IMR-90 (cell line): ENCODE measurements at regions not wholly inside any gene's neighbourhood (a gene's known extent, or its start where the extent isn't known, plus 50 kb on each side); places are given as distances from the start of the nearest gene placed in this dataset.
A peak's percentile ranks its signal among the peaks of the same experiment; 100 is the strongest.

ENCODE experiments used
- ATAC-seq: fragments of 200-7000 bp; cut with Tn5 transposase; 2 replicates; pipeline ENCODE4 v1.9.1; 2020; ENCODE audit warnings: low read depth, mild to moderate bottlenecking, moderate library complexity
- BruUV-seq: library from RNA; stranded (reverse); fragments of 400-500 nt; replicated peaks from 2 replicates; lab custom pipeline; 2021; lab: Mats Ljungman, UMichigan
- CTCF ChIA-PET: fragments of 300-600 bp; formaldehyde crosslinking; extraction: SDS; loops from one replicate; lab custom pipeline; 2021; ENCODE audit warnings: antibody characterized with exemption; lab: Yijun Ruan, JAX
- POLR2A ChIA-PET: fragments of 300-600 bp; sonication (Branson Sonifier 250); formaldehyde crosslinking; loops from one replicate; lab custom pipeline; 2022; ENCODE audit warnings: antibody characterized with exemption; ENCODE audit not compliant: unreplicated experiment; lab: Charles Lee
- DNase-seq: peaks from one replicate; pipeline ENCODE4 v3.0.0; 2013
- H2AFZ ChIP-seq: replicated peaks from 2 replicates; pipeline ENCODE3; 2013; ENCODE audit warnings: low read length, mild to moderate bottlenecking; ENCODE audit not compliant: poor library complexity
- H2AK5ac ChIP-seq: 2 replicates; pipeline ENCODE4 v1.6.1; 2013; ENCODE audit warnings: low read depth, low read length, inconsistent platforms
- H2AK9ac ChIP-seq: replicated peaks from 2 replicates; pipeline ENCODE3; 2013; ENCODE audit warnings: mild to moderate bottlenecking, low read depth, low read length, moderate library complexity; ENCODE audit not compliant: poor library complexity
- H2BK120ac ChIP-seq: 2 replicates; pipeline ENCODE4 v1.6.1; 2013; ENCODE audit warnings: low read depth, low read length, inconsistent platforms
- H2BK15ac ChIP-seq: 3 replicates; pipeline ENCODE4 v1.6.1; 2013; ENCODE audit warnings: low read depth, low read length, inconsistent platforms
- H2BK20ac ChIP-seq: 2 replicates; pipeline ENCODE4 v1.6.1; 2013; ENCODE audit warnings: low read depth, mild to moderate bottlenecking, inconsistent platforms, low read length, moderate library complexity
- H2BK5ac ChIP-seq: 2 replicates; pipeline ENCODE4 v1.6.1; 2013; ENCODE audit warnings: mild to moderate bottlenecking, low read depth, low read length, inconsistent platforms; ENCODE audit not compliant: poor library complexity, severe bottlenecking
- H3K14ac ChIP-seq: replicated peaks from 2 replicates; pipeline ENCODE4 v1.6.1; 2013; ENCODE audit warnings: low read depth, low read length, inconsistent platforms
- H3K18ac ChIP-seq: 2 replicates; pipeline ENCODE4 v1.6.1; 2013; ENCODE audit warnings: low read depth, low read length, control low read depth
- H3K23ac ChIP-seq: 2 replicates; pipeline ENCODE4 v1.6.1; 2013; ENCODE audit warnings: low read depth, low read length, inconsistent platforms
- H3K27ac ChIP-seq: 2 replicates; pipeline ENCODE4 v1.5.1; 2013; ENCODE audit warnings: mild to moderate bottlenecking, control low read depth, low read length; ENCODE audit not compliant: insufficient read depth
- H3K27me3 ChIP-seq: 2 replicates; pipeline ENCODE4 v1.6.1; 2013; ENCODE audit warnings: low read length; ENCODE audit not compliant: control insufficient read depth, insufficient read depth
- H3K36me3 ChIP-seq: 2 replicates; pipeline ENCODE4 v1.6.1; 2013; ENCODE audit warnings: low read length, mixed read lengths; ENCODE audit not compliant: control insufficient read depth, insufficient read depth
- H3K4ac ChIP-seq: 2 replicates; pipeline ENCODE4 v1.6.1; 2013; ENCODE audit warnings: low read depth, low read length, inconsistent platforms
- H3K4me1 ChIP-seq: 2 replicates; pipeline ENCODE4 v1.6.1; 2013; ENCODE audit warnings: low read length, mixed read lengths; ENCODE audit not compliant: control insufficient read depth, insufficient read depth
- H3K4me2 ChIP-seq: 2 replicates; pipeline ENCODE4 v1.6.1; 2013; ENCODE audit warnings: low read depth, mild to moderate bottlenecking, control low read depth, low read length, moderate library complexity
- H3K4me3 ChIP-seq: 2 replicates; pipeline ENCODE4 v1.5.1; 2013; ENCODE audit warnings: low read depth, mild to moderate bottlenecking, control low read depth, low read length, moderate library complexity; ENCODE audit not compliant: insufficient read depth
- H3K56ac ChIP-seq: 2 replicates; pipeline ENCODE4 v1.6.1; 2013; ENCODE audit warnings: low read length, inconsistent platforms; ENCODE audit not compliant: insufficient read depth; ENCODE audit errors: extremely low read depth
- H3K79me1 ChIP-seq, 2 experiments: 2 replicates each; pipeline ENCODE4 v1.6.1; 2013; ENCODE audit warnings: low read length in 2 of 2, inconsistent platforms in 1 of 2, low read depth in 1 of 2
- H3K9ac ChIP-seq: 2 replicates; pipeline ENCODE4 v1.6.1; 2013; ENCODE audit warnings: low read depth, low read length, control low read depth
- H3K9me1 ChIP-seq: 2 replicates; pipeline ENCODE4 v1.6.1; 2013; ENCODE audit warnings: low read length, inconsistent platforms; ENCODE audit not compliant: insufficient read depth
- H3K9me3 ChIP-seq: 2 replicates; pipeline ENCODE4 v1.6.1; 2013; ENCODE audit warnings: low read length; ENCODE audit not compliant: control insufficient read depth, insufficient read depth
- H4K20me1 ChIP-seq: 2 replicates; pipeline ENCODE4 v1.6.1; 2013; ENCODE audit warnings: low read length, inconsistent platforms; ENCODE audit not compliant: insufficient read depth
- H4K5ac ChIP-seq: 2 replicates; pipeline ENCODE4 v1.6.1; 2013; ENCODE audit warnings: mild to moderate bottlenecking, low read depth, low read length, control low read depth
- H4K8ac ChIP-seq, 2 experiments: 2 replicates each; pipeline ENCODE4 v1.6.1; 2013; ENCODE audit warnings: low read depth in 2 of 2, low read length in 2 of 2, control low read depth in 1 of 2, inconsistent platforms in 1 of 2
- H4K91ac ChIP-seq: 2 replicates; pipeline ENCODE4 v1.6.1; 2013; ENCODE audit warnings: low read depth, low read length, inconsistent platforms; ENCODE audit not compliant: insufficient read depth
- BHLHE40 ChIP-seq: fragments of 150-350 bp; IDR thresholded peaks from 2 replicates; pipeline ENCODE4 v1.6.1; 2016; ENCODE audit warnings: mild to moderate bottlenecking, low read depth, low read length
- CEBPB ChIP-seq: IDR thresholded peaks from 2 replicates; pipeline ENCODE4 v1.6.1; 2012; ENCODE audit warnings: low read depth, low read length, improper control_type of control experiment
- CHD1 ChIP-seq: IDR thresholded peaks from 2 replicates; pipeline ENCODE4 v1.6.1; 2012; ENCODE audit warnings: low read depth, low read length, improper control_type of control experiment
- ELK1 ChIP-seq: fragments of 150-350 bp; IDR thresholded peaks from 2 replicates; pipeline ENCODE4 v1.6.1; 2016; ENCODE audit warnings: low read depth, mild to moderate bottlenecking, low read length, moderate library complexity, borderline replicate concordance
- MAZ ChIP-seq: IDR thresholded peaks from 2 replicates; pipeline ENCODE4 v1.6.1; 2012; ENCODE audit warnings: low read depth, mild to moderate bottlenecking, low read length, improper control_type of control experiment, moderate library complexity, borderline replicate concordance
- MXI1 ChIP-seq: IDR thresholded peaks from 2 replicates; pipeline ENCODE4 v1.6.1; 2012; ENCODE audit warnings: low read depth, mild to moderate bottlenecking, low read length, moderate library complexity, borderline replicate concordance
- NFE2L2 ChIP-seq: fragments of 150-350 bp; IDR thresholded peaks from 2 replicates; pipeline ENCODE4 v1.6.1; 2016; ENCODE audit warnings: low read depth, mild to moderate bottlenecking, low read length
- RAD21 ChIP-seq: IDR thresholded peaks from 2 replicates; pipeline ENCODE4 v1.6.1; 2012; ENCODE audit warnings: low read length, improper control_type of control experiment
- RCOR1 ChIP-seq: IDR thresholded peaks from 2 replicates; pipeline ENCODE4 v1.6.1; 2012; ENCODE audit warnings: mild to moderate bottlenecking, low read length, improper control_type of control experiment; ENCODE audit not compliant: insufficient replicate concordance
- RFX5 ChIP-seq: IDR thresholded peaks from 2 replicates; pipeline ENCODE4 v1.8.0; 2012; ENCODE audit warnings: low read depth, mild to moderate bottlenecking, low read length, moderate library complexity
- WGBS, 2 experiments: methylation state at CpG; one replicate each; pipeline versions ENCODE4 v1.1.5 to v1.1.7; 2013; ENCODE audit warnings: missing lambda C conversion rate in 2 of 2; ENCODE audit not compliant: insufficient read length in 1 of 2; ENCODE audit errors: extremely low coverage in 2 of 2; 5-methylcytosine and 5-hydroxymethylcytosine counted together
- dilution Hi-C: fragments of 300-500 bp; cut with HindIII; formaldehyde crosslinking; loops from one replicate; pipeline ENCODE4 v1.14.3; 2018; ENCODE audit warnings: low sequenced_read_pairs; ENCODE audit not compliant: unreplicated experiment
- in situ Hi-C: fragments of 300-500 bp; cut with MboI; formaldehyde crosslinking; loops from 3 replicates; pipeline ENCODE4 v1.14.3; 2019; ENCODE audit warnings: low sequenced_read_pairs, inconsistent platforms, mixed read lengths
- intact Hi-C: fragments of 100-400 bp; cut with micrococcal nuclease; formaldehyde crosslinking; loops from 2 replicates; pipeline ENCODE4 v1.10.0; 2022
- TF ChIP-seq, protein P1 (sequence below): conservative IDR thresholded peaks from 2 replicates; pipeline ENCODE4 v1.5.1; 2012; ENCODE audit warnings: mild to moderate bottlenecking, low read depth, low read length, improper control_type of control experiment
- TF ChIP-seq, protein P2 (sequence below): fragments of 150-350 bp; IDR thresholded peaks from 2 replicates; pipeline ENCODE4 v1.6.1; 2017; ENCODE audit warnings: mild to moderate bottlenecking, antibody characterized with exemption, low read length, low read depth

- Histone ChIP-seq H3K27ac (no peak overlapping the region), H3K4me2 (no peak overlapping the region), H4K8ac (no peak overlapping the region), H2BK20ac (no peak overlapping the region), H2BK120ac (no peak overlapping the region), H3K4ac (no peak overlapping the region), H3K27me3 (no peaks in the 10 kb centered on the region), H3K9me1 (peaks cover 5% of the 10 kb centered on the region; the same call in 1 of the 2 replicates), H3K18ac (no peak overlapping the region), H4K20me1 (no peaks in the 10 kb centered on the region), H2AFZ (no peak overlapping the region), H3K4me1 (peaks cover 1% of the 10 kb centered on the region; the same call in 1 of the 2 replicates), H2AK9ac (no peak overlapping the region), H3K36me3 (no peaks in the 10 kb centered on the region), H3K56ac (no peak overlapping the region), H4K91ac (no peak overlapping the region), H2AK5ac (no peak overlapping the region), H2BK15ac (no peak overlapping the region), H3K4me3 (no peak overlapping the region), H4K5ac (no peak overlapping the region), H3K9me3 (no peaks in the 10 kb centered on the region), H3K79me1 (no peaks in the 10 kb centered on the region), H3K23ac (no peak overlapping the region), H2BK5ac (no peak overlapping the region), H3K14ac (no peak overlapping the region), H3K9ac (no peak overlapping the region)
- DNase-seq, result peak; percentile 65
- ChIA-PET CTCF (no interaction called here), POLR2A (no interaction called here)
- dilution Hi-C loops (no loop called here), intact Hi-C loops (no loop called here), in situ Hi-C loops (no loop called here)
- no TSS peak for BruUV-seq
- peak; percentile 44 for ATAC-seq
- TF ChIP-seq ELK1 (no peak), CHD1 (no peak), RAD21 (no peak), RCOR1 (no peak), MXI1 (no peak), CEBPB (no peak), NFE2L2 (no peak), MAZ (no peak), RFX5 (no peak), BHLHE40 (no peak)
- TF ChIP-seq, protein P1, sequence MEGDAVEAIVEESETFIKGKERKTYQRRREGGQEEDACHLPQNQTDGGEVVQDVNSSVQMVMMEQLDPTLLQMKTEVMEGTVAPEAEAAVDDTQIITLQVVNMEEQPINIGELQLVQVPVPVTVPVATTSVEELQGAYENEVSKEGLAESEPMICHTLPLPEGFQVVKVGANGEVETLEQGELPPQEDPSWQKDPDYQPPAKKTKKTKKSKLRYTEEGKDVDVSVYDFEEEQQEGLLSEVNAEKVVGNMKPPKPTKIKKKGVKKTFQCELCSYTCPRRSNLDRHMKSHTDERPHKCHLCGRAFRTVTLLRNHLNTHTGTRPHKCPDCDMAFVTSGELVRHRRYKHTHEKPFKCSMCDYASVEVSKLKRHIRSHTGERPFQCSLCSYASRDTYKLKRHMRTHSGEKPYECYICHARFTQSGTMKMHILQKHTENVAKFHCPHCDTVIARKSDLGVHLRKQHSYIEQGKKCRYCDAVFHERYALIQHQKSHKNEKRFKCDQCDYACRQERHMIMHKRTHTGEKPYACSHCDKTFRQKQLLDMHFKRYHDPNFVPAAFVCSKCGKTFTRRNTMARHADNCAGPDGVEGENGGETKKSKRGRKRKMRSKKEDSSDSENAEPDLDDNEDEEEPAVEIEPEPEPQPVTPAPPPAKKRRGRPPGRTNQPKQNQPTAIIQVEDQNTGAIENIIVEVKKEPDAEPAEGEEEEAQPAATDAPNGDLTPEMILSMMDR, result no peak
- TF ChIP-seq, protein P2, sequence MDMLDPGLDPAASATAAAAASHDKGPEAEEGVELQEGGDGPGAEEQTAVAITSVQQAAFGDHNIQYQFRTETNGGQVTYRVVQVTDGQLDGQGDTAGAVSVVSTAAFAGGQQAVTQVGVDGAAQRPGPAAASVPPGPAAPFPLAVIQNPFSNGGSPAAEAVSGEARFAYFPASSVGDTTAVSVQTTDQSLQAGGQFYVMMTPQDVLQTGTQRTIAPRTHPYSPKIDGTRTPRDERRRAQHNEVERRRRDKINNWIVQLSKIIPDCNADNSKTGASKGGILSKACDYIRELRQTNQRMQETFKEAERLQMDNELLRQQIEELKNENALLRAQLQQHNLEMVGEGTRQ, result no peak
- WGBS, 2 experiments, result no CpG with 5 or more reads among the region's 5 CpGs
These were observed 733.4 kb downstream of the TUSC7 start for GRCh38 chr3:117443014-117443413.
